ENCODE measurements at regions not wholly inside any gene's neighbourhood (a gene's known extent, or its start where the extent isn't known, plus 50 kb on each side); places are given as distances from the start of the nearest gene placed in this dataset.

DNA sequence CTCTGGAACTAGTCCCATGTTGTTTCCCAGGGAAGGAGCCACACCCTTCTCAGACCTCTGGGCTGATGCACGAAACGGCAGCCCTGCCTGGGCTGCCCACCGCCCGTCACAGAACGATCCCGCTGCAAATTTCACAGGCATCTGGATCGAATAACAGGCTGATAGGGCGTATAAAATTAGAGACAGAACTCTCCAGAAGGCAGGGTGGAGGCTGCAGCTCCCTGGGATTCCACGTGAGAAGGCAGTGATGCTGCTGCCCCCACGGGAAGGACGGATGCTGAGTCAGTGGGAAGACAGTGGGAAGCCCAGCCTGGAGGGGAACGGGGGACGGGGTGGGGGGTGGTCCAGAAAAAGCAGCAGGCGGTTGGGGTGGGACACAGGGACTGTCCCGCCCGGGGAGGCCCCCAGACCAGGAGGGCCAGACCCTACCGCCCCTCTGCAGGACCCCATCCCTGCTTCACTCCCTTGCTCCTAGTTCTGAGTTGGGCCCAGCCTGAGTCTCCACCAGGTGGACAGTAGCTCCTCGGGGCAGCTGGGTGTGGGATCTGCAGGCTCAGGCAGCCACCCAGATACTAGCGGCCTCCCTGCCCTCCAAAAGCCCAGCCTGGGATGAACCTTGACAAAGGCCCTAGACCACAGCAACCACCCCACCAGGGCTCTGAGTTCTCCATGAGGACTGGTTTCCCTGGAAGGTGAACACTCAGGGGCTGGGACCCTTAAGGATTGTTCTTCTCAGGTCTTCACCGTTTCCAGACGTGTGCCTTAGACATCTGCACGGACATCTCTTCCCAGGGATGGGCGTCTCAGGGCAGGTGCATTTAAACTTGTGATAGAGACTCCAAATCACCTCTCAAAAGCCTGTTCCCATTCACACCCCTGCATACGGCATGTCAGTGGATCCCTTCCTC lies 117.8 kb downstream of the METRNL start:
- TF ChIP-seq, protein P1, sequence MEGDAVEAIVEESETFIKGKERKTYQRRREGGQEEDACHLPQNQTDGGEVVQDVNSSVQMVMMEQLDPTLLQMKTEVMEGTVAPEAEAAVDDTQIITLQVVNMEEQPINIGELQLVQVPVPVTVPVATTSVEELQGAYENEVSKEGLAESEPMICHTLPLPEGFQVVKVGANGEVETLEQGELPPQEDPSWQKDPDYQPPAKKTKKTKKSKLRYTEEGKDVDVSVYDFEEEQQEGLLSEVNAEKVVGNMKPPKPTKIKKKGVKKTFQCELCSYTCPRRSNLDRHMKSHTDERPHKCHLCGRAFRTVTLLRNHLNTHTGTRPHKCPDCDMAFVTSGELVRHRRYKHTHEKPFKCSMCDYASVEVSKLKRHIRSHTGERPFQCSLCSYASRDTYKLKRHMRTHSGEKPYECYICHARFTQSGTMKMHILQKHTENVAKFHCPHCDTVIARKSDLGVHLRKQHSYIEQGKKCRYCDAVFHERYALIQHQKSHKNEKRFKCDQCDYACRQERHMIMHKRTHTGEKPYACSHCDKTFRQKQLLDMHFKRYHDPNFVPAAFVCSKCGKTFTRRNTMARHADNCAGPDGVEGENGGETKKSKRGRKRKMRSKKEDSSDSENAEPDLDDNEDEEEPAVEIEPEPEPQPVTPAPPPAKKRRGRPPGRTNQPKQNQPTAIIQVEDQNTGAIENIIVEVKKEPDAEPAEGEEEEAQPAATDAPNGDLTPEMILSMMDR (IDR thresholded peaks at IDR 0.05; ENCODE audit: control extremely low read depth in 1 of 3, insufficient read depth in 1 of 3, low read depth in 1 of 3, low read length in 3 of 3) = no peak
- TF ChIP-seq BACH1 (IDR thresholded peaks at IDR 0.05; ENCODE audit: low read length) (no peak), YY1 (IDR thresholded peaks at IDR 0.05; ENCODE audit: low read depth, low read length) (no peak), BRCA1 (IDR thresholded peaks at IDR 0.05; ENCODE audit: low read depth, low read length) (no peak), PHF8 (conservative IDR thresholded peaks at IDR 0.05; ENCODE audit: low read depth, low read length) (no peak), ZNF274 (IDR thresholded peaks at IDR 0.05; ENCODE audit: borderline replicate concordance, extremely low read depth, low read length) (no peak), SUZ12 (IDR thresholded peaks at IDR 0.05; ENCODE audit: low read length) (no peak), HDAC2 (IDR thresholded peaks at IDR 0.05; ENCODE audit: borderline replicate concordance in 1 of 2, low read depth in 2 of 2, low read length in 2 of 2) (no peak), EZH2 (IDR thresholded peaks at IDR 0.05; ENCODE audit: low read depth, low read length, severe bottlenecking) (no peak), RAD21 (IDR thresholded peaks at IDR 0.05 in 1 of 2, conservative IDR thresholded peaks at IDR 0.05 in 1 of 2; ENCODE audit: low read depth in 2 of 2, low read length in 2 of 2) (no peak), CEBPB (IDR thresholded peaks at IDR 0.05; ENCODE audit: low read depth, low read length) (no peak), POLR2AphosphoS5 (IDR thresholded peaks at IDR 0.05; ENCODE audit: low read depth, low read length) (no peak), EP300 (IDR thresholded peaks at IDR 0.05; ENCODE audit: borderline replicate concordance in 1 of 2, low read depth in 2 of 2, low read length in 2 of 2) (no peak)
- TF ChIP-seq, protein P2, sequence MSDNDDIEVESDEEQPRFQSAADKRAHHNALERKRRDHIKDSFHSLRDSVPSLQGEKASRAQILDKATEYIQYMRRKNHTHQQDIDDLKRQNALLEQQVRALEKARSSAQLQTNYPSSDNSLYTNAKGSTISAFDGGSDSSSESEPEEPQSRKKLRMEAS (IDR thresholded peaks at IDR 0.05) = no peak
